Hepatocyte (in vitro differentiated cells): ENCODE measurements at regions not wholly inside any gene's neighbourhood (a gene's known extent, or its start where the extent isn't known, plus 50 kb on each side); places are given as distances from the start of the nearest gene placed in this dataset.

ENCODE experiments used
- DNase-seq: peaks from one replicate; pipeline ENCODE4 v3.0.0-alpha.2; 2016; ENCODE audit warnings: low spot score
- H2AFZ ChIP-seq: fragments of 200-600 bp; sonication (generic); 2 replicates; pipeline ENCODE4 v1.6.0; 2016; ENCODE audit warnings: antibody characterized with exemption, mild to moderate bottlenecking
- H3K27ac ChIP-seq: fragments of 200-600 bp; sonication (generic); 2 replicates; pipeline ENCODE4 v1.5.1; 2016; ENCODE audit warnings: mild to moderate bottlenecking
- H3K27me3 ChIP-seq: fragments of 200-600 bp; sonication (generic); 2 replicates; pipeline ENCODE4 v1.6.1; 2016
- H3K36me3 ChIP-seq: fragments of 200-600 bp; sonication (generic); replicated peaks from 2 replicates; pipeline ENCODE4 v1.5.1; 2016; ENCODE audit warnings: low read depth; ENCODE audit not compliant: insufficient read depth
- H3K4me1 ChIP-seq: fragments of 200-600 bp; sonication (generic); 2 replicates; pipeline ENCODE4 v1.5.1; 2016; ENCODE audit warnings: mild to moderate bottlenecking, moderate library complexity; ENCODE audit not compliant: insufficient read depth
- H3K4me2 ChIP-seq: fragments of 200-600 bp; sonication (generic); 2 replicates; pipeline ENCODE4 v1.6.0; 2016
- H3K4me3 ChIP-seq: fragments of 200-600 bp; sonication (generic); 2 replicates; pipeline ENCODE4 v1.5.1; 2016; ENCODE audit warnings: mild to moderate bottlenecking
- H3K79me2 ChIP-seq: fragments of 200-600 bp; sonication (generic); 2 replicates; pipeline ENCODE4 v1.6.0; 2017; ENCODE audit warnings: mild to moderate bottlenecking
- H3K9me2 ChIP-seq: fragments of 200-600 bp; sonication (generic); replicated peaks from 2 replicates; pipeline ENCODE4 v1.6.0; 2017; ENCODE audit warnings: mild to moderate bottlenecking; ENCODE audit not compliant: insufficient read depth
- H3K9me3 ChIP-seq: fragments of 200-600 bp; sonication (generic); 2 replicates; pipeline ENCODE4 v1.5.1; 2016; ENCODE audit warnings: low read depth, mild to moderate bottlenecking
- H4K20me1 ChIP-seq: fragments of 200-600 bp; sonication (generic); 2 replicates; pipeline ENCODE4 v1.6.0; 2016; ENCODE audit warnings: mild to moderate bottlenecking; ENCODE audit not compliant: insufficient read depth, poor library complexity, severe bottlenecking
- EZH2 ChIP-seq: fragments of 200-600 bp; sonication (generic); IDR thresholded peaks from 2 replicates; pipeline ENCODE4 v1.6.1; 2016; ENCODE audit warnings: antibody characterized with exemption, mild to moderate bottlenecking, borderline replicate concordance
- EZH2phosphoT487 ChIP-seq: fragments of 200-600 bp; sonication (generic); IDR thresholded peaks from one replicate; pipeline ENCODE4 v1.6.1; 2018; ENCODE audit warnings: antibody characterized with exemption, mild to moderate bottlenecking, low read depth, moderate library complexity; ENCODE audit not compliant: unreplicated experiment, severe bottlenecking
- WGBS: methylation state at CpG from one replicate; pipeline ENCODE4 v1.1.6; 2016; ENCODE audit warnings: low lambda C conversion rate; ENCODE audit errors: missing lambda C conversion rate; 5-methylcytosine and 5-hydroxymethylcytosine counted together
- TF ChIP-seq, protein P1 (sequence below): fragments of 200-600 bp; sonication (generic); IDR thresholded peaks from 2 replicates; pipeline ENCODE4 v1.5.1; 2016; ENCODE audit warnings: antibody characterized with exemption, mild to moderate bottlenecking; ENCODE audit not compliant: poor library complexity

DNA sequence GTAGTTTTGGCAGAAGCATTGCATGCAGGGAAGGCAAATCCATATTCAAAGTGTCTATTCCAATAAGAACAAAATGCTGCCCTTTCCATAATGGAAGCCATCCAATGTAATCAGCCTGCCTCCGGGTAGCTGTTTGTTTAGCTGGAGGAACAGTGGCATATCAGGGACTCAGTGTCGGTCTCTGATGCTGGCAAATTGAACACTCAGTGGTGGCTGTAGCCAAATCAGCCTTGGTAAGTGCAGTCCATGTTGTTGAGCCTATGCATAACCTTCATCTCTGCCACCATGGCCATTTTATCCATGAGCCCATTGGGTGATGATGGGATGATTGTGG is 147.8 kb upstream of the MAX start:
- H3K36me3 ChIP-seq = no peaks in the 10 kb centered on the region
- H3K9me3 ChIP-seq = no peaks in the 10 kb centered on the region
- WGBS = 81% methylated on average over 2 of the region's 2 CpGs
- H3K9me2 ChIP-seq = no peaks in the 10 kb centered on the region
- DNase-seq = no peak
- no peak overlapping the region for H3K4me3 ChIP-seq
- no peaks in the 10 kb centered on the region for H4K20me1 ChIP-seq
- no peak overlapping the region for H2AFZ ChIP-seq
- no peak overlapping the region for H3K27ac ChIP-seq
- H3K27me3 ChIP-seq = no peaks in the 10 kb centered on the region
- no peak for TF ChIP-seq EZH2phosphoT487
- TF ChIP-seq, protein P1, sequence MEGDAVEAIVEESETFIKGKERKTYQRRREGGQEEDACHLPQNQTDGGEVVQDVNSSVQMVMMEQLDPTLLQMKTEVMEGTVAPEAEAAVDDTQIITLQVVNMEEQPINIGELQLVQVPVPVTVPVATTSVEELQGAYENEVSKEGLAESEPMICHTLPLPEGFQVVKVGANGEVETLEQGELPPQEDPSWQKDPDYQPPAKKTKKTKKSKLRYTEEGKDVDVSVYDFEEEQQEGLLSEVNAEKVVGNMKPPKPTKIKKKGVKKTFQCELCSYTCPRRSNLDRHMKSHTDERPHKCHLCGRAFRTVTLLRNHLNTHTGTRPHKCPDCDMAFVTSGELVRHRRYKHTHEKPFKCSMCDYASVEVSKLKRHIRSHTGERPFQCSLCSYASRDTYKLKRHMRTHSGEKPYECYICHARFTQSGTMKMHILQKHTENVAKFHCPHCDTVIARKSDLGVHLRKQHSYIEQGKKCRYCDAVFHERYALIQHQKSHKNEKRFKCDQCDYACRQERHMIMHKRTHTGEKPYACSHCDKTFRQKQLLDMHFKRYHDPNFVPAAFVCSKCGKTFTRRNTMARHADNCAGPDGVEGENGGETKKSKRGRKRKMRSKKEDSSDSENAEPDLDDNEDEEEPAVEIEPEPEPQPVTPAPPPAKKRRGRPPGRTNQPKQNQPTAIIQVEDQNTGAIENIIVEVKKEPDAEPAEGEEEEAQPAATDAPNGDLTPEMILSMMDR = no peak
- no peak overlapping the region for H3K4me2 ChIP-seq
- no peaks in the 10 kb centered on the region for H3K79me2 ChIP-seq
- peaks cover under 1% of the 10 kb centered on the region for H3K4me1 ChIP-seq

DNA sequence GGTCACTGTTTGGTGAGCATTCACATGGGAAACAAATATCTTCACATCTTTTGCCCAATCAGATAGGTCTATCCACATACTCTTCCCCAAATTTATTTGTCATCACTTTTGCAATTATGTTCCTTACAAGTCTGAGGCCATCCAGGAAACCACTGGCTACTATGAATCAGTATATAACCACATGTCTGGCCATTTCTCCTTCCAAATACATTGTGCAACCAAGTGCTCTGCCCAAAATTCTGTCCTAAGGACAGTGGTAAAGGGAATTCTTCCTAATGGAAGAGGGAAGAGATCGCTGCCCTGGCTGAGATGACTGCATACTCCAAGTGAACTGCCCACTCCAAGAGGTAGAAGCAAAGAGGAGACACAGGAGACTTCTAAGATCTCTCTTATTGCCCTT is 148.9 kb upstream of the MAX start:
- Histone ChIP-seq H3K4me1 (peaks cover 9% of the 10 kb centered on the region), H3K36me3 (no peaks in the 10 kb centered on the region), H4K20me1 (no peaks in the 10 kb centered on the region), H3K4me2 (no peak overlapping the region), H3K9me3 (no peaks in the 10 kb centered on the region), H3K79me2 (no peaks in the 10 kb centered on the region), H3K9me2 (no peaks in the 10 kb centered on the region), H3K4me3 (no peak overlapping the region), H3K27me3 (no peaks in the 10 kb centered on the region), H3K27ac (no peak overlapping the region), H2AFZ (no peak overlapping the region)
- 100% methylated on average over 1 of the region's 1 CpG for WGBS
- DNase-seq = no peak
- no peak for TF ChIP-seq EZH2phosphoT487
- TF ChIP-seq EZH2 = no peak
- TF ChIP-seq, protein P1 = no peak

DNA sequence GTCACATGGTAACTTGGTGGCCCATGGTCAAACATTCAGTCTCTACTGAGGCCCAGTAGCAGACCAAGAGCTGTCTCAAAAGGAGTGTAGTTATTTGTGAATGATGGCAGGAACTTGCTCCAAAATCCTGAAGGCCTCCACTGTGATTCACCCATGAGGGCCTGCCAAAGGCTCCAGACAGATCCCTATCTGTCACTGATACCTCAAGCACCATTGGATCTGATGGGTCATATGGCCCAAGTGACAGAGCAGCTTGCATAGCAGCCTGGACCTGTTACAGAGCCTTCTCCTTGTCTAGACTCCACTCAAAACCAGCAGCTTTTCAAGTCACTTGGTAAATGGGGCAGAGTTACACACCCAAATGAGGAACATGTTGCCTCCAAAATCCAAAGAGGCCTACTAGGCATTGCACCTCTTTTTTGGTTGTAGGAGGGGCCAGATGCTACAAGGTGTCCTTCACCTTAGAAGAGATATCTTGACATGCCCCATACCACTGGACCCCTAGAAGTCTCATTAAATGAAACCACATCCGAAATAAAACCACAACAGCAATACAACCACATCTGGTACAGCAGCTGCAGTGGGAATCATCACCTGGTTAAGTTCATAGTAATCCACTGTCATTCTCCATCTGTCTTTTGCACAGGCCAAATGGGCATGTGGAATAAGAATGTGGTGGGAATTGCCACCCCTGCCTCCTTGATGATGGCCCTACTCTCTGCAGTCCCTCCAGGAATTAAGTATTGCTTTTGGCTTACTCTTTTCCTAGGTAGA is 150.4 kb upstream of the MAX start:
- Histone ChIP-seq H3K4me3 (no peak overlapping the region), H3K27me3 (no peaks in the 10 kb centered on the region), H4K20me1 (no peaks in the 10 kb centered on the region), H2AFZ (no peak overlapping the region), H3K9me2 (no peaks in the 10 kb centered on the region), H3K79me2 (no peaks in the 10 kb centered on the region), H3K27ac (no peak overlapping the region), H3K4me2 (no peak overlapping the region), H3K36me3 (no peaks in the 10 kb centered on the region), H3K9me3 (no peaks in the 10 kb centered on the region), H3K4me1 (peaks cover 12% of the 10 kb centered on the region)
- no peak for TF ChIP-seq EZH2
- TF ChIP-seq, protein P1 = no peak
- TF ChIP-seq EZH2phosphoT487 = no peak
- WGBS = 63% methylated on average over 1 of the region's 1 CpG
- no peak for DNase-seq
